WTC11 (cell line): ENCODE measurements at regions not wholly inside any gene's neighbourhood (a gene's known extent, or its start where the extent isn't known, plus 50 kb on each side); places are given as distances from the start of the nearest gene placed in this dataset.

Experiments used
- ATAC-seq: fragments of 200-7000 bp; cut with Tn5 transposase; 2 replicates; pipeline ENCODE4 v1.10.0; 2021; ENCODE audit warnings: mild to moderate bottlenecking, moderate library complexity
- CTCF ChIA-PET: fragments of 300-600 bp; sonication (Branson Sonifier 250); formaldehyde crosslinking; loops from one replicate; lab custom pipeline; 2021; ENCODE audit warnings: antibody characterized with exemption; lab: Charles Lee
- POLR2A ChIA-PET: fragments of 350-600 bp; sonication (Branson Sonifier 250); formaldehyde crosslinking; loops from one replicate; lab custom pipeline; 2021; ENCODE audit warnings: antibody characterized with exemption; lab: Charles Lee
- DNase-seq: peaks from one replicate; pipeline ENCODE4 v3.0.0; 2021; ENCODE audit warnings: low spot score
- H3K27ac Mint-ChIP-seq: 2 replicates; pipeline ENCODE4 v1.8.0; 2021; ENCODE audit warnings: mixed read lengths
- H3K27me3 Mint-ChIP-seq: 2 replicates; pipeline ENCODE4 v1.8.0; 2021; ENCODE audit warnings: low read depth, mild to moderate bottlenecking, moderate library complexity, mixed read lengths
- H3K36me3 Mint-ChIP-seq: 2 replicates; pipeline ENCODE4 v1.8.0; 2021; ENCODE audit warnings: mixed read lengths
- H3K4me1 Mint-ChIP-seq: 2 replicates; pipeline ENCODE4 v1.8.0; 2022; ENCODE audit warnings: mixed read lengths
- H3K4me3 Mint-ChIP-seq: 2 replicates; pipeline ENCODE4 v1.8.0; 2021; ENCODE audit warnings: mild to moderate bottlenecking, moderate library complexity, mixed read lengths
- H3K9me3 Mint-ChIP-seq: 2 replicates; pipeline ENCODE4 v1.8.0; 2021; ENCODE audit warnings: mixed read lengths
- AR ChIP-seq: fragments of 250-450 bp; sonication (Bioruptor Pico); IDR thresholded peaks from 2 replicates; pipeline ENCODE4 v1.9.0; 2021; ENCODE audit warnings: mild to moderate bottlenecking
- ATF6 ChIP-seq: sonication (generic); formaldehyde crosslinking; IDR thresholded peaks from 2 replicates; pipeline ENCODE4 v1.8.1; 2023; ENCODE audit warnings: mild to moderate bottlenecking, missing genetic modification reagents
- CREB1 ChIP-seq: sonication (generic); formaldehyde crosslinking; IDR thresholded peaks from 2 replicates; pipeline ENCODE4 v1.8.0; 2023; ENCODE audit warnings: mild to moderate bottlenecking, missing genetic modification reagents
- CTCF ChIP-seq: fragments of 200-600 bp; IDR thresholded peaks from 2 replicates; pipeline ENCODE4 v1.8.0; 2022; ENCODE audit warnings: antibody characterized with exemption
- E2F1 ChIP-seq: sonication (generic); formaldehyde crosslinking; IDR thresholded peaks from 2 replicates; pipeline ENCODE4 v1.8.0; 2022; ENCODE audit warnings: mild to moderate bottlenecking, missing genetic modification reagents
- ELF4 ChIP-seq: sonication (generic); formaldehyde crosslinking; IDR thresholded peaks from 2 replicates; pipeline ENCODE4 v1.8.1; 2022; ENCODE audit warnings: low read depth, mild to moderate bottlenecking, moderate library complexity, missing genetic modification reagents
- EMX1 ChIP-seq: fragments of 250-450 bp; sonication (Bioruptor Pico); IDR thresholded peaks from 2 replicates; pipeline ENCODE4 v1.8.0; 2021; ENCODE audit warnings: mild to moderate bottlenecking
- IRF1 ChIP-seq: sonication (generic); formaldehyde crosslinking; IDR thresholded peaks from 2 replicates; pipeline ENCODE4 v1.8.0; 2023; ENCODE audit warnings: missing genetic modification reagents
- JAZF1 ChIP-seq: fragments of 250-450 bp; sonication (Bioruptor Pico); IDR thresholded peaks from 2 replicates; pipeline ENCODE4 v1.9.0; 2021; ENCODE audit warnings: moderate library complexity, mild to moderate bottlenecking, inconsistent platforms
- MAX ChIP-seq: sonication (generic); formaldehyde crosslinking; IDR thresholded peaks from 2 replicates; pipeline ENCODE4 v1.8.0; 2022; ENCODE audit warnings: mild to moderate bottlenecking, missing genetic modification reagents
- NFE2L1 ChIP-seq: sonication (generic); formaldehyde crosslinking; IDR thresholded peaks from 2 replicates; pipeline ENCODE4 v1.8.1; 2023; ENCODE audit warnings: missing genetic modification reagents
- SMAD4 ChIP-seq: sonication (generic); formaldehyde crosslinking; IDR thresholded peaks from 2 replicates; pipeline ENCODE4 v1.8.0; 2022; ENCODE audit warnings: mild to moderate bottlenecking, missing genetic modification reagents
- STAT6 ChIP-seq: sonication (generic); formaldehyde crosslinking; conservative IDR thresholded peaks from 2 replicates; pipeline ENCODE4 v1.8.1; 2023; ENCODE audit warnings: mild to moderate bottlenecking, low read depth, missing genetic modification reagents, moderate library complexity
- TP53 ChIP-seq: sonication (generic); formaldehyde crosslinking; IDR thresholded peaks from 2 replicates; pipeline ENCODE4 v1.8.1; 2023; ENCODE audit warnings: mild to moderate bottlenecking, missing genetic modification reagents
- USF1 ChIP-seq: sonication (generic); formaldehyde crosslinking; IDR thresholded peaks from 2 replicates; pipeline ENCODE4 v1.8.0; 2022; ENCODE audit warnings: mild to moderate bottlenecking, missing genetic modification reagents
- ZNF423 ChIP-seq: fragments of 250-450 bp; sonication (Bioruptor Pico); IDR thresholded peaks from 2 replicates; pipeline ENCODE4 v2.1.2; 2022; ENCODE audit warnings: mild to moderate bottlenecking, moderate library complexity
- ZNF671 ChIP-seq: fragments of 250-450 bp; sonication (Bioruptor Pico); IDR thresholded peaks from 2 replicates; pipeline ENCODE4 v1.8.0; 2021; ENCODE audit warnings: mild to moderate bottlenecking

GRCh38 chr3:130606336-130606735, 89.4 kb downstream of the COL6A6 start (continued):
- TF ChIP-seq STAT6 (CRISPR knock-in tag) = no peak
- TF ChIP-seq NFE2L1 (CRISPR knock-in tag) = no peak

GRCh38 chr3:130607553-130608154, 90.7 kb downstream of the COL6A6 start:
- H3K9me3 Mint-ChIP-seq = peaks cover 49% of the 10 kb centered on the region
- H3K4me3 Mint-ChIP-seq = no peak overlapping the region
- no peak for ATAC-seq
- TF ChIP-seq IRF1 (no peak), EMX1 (CRISPR knock-in tag) (no peak), AR (CRISPR knock-in tag) (no peak), TP53 (CRISPR knock-in tag) (no peak), CTCF (no peak), JAZF1 (CRISPR knock-in tag) (no peak), USF1 (CRISPR knock-in tag) (no peak), CREB1 (CRISPR knock-in tag) (no peak), ZNF423 (CRISPR knock-in tag) (no peak), ATF6 (CRISPR knock-in tag) (no peak), ELF4 (CRISPR knock-in tag) (no peak), E2F1 (CRISPR knock-in tag) (no peak), SMAD4 (CRISPR knock-in tag) (no peak), MAX (CRISPR knock-in tag) (no peak), ZNF671 (CRISPR knock-in tag) (no peak)
- H3K4me1 Mint-ChIP-seq = no peaks in the 10 kb centered on the region
- H3K27me3 Mint-ChIP-seq = no peaks in the 10 kb centered on the region; the same call in 1 of the 2 replicates
- ChIA-PET POLR2A (no interaction called here), CTCF (no interaction called here)
- H3K36me3 Mint-ChIP-seq = peaks cover 8% of the 10 kb centered on the region; the same call in 1 of the 2 replicates
- no peak for DNase-seq
- H3K27ac Mint-ChIP-seq = no peak overlapping the region
